Endothelial cell of umbilical vein (primary cell): ENCODE measurements at regions not wholly inside any gene's neighbourhood (a gene's known extent, or its start where the extent isn't known, plus 50 kb on each side); places are given as distances from the start of the nearest gene placed in this dataset.

Experiments
- BruUV-seq: library from RNA; stranded (reverse); fragments of 400-500 nt; replicated peaks from 2 replicates; lab custom pipeline; 2021; lab: Mats Ljungman, UMichigan
- CTCF ChIA-PET: fragments of 300-600, 350-600 bp; sonication (Branson Sonifier 250); formaldehyde crosslinking; loops from one replicate; lab custom pipeline; 2021; ENCODE audit warnings: antibody characterized with exemption, inconsistent platforms; lab: Charles Lee
- POLR2A ChIA-PET: fragments of 300-600, 350-600 bp; sonication (Branson Sonifier 250); formaldehyde crosslinking; loops from one replicate; lab custom pipeline; 2021; ENCODE audit warnings: antibody characterized with exemption, inconsistent platforms; lab: Charles Lee
- DNase-seq: peaks from one replicate; pipeline ENCODE4 v3.0.0-alpha.2; 2011; ENCODE audit warnings: low read depth, low spot score
- FAIRE-seq: peaks from 2 replicates; lab custom pipeline; 2011; peaks lifted over from hg19 to GRCh38; lab: Jason Lieb, UNC
- H2AFZ ChIP-seq: 2 replicates; pipeline ENCODE4 v1.6.0; 2012; ENCODE audit warnings: low read depth, low read length, control low read depth, inconsistent platforms
- H3K27ac ChIP-seq: 2 replicates; pipeline ENCODE4 v1.5.1; 2011; ENCODE audit warnings: low read depth, mild to moderate bottlenecking, control low read depth, low read length, moderate library complexity; ENCODE audit not compliant: insufficient read depth
- H3K27me3 ChIP-seq, 2 experiments: 2 replicates each; pipeline versions ENCODE4 v1.6.0 to v1.6.1; 2011; ENCODE audit warnings: low read length in 2 of 2, mixed read lengths in 1 of 2; ENCODE audit not compliant: control insufficient read depth in 2 of 2, insufficient read depth in 2 of 2
- H3K36me3 ChIP-seq, 2 experiments: 2 replicates in 1 of 2; 3 replicates in 1 of 2; pipeline ENCODE4 v1.5.1; 2011; ENCODE audit warnings: low read length in 2 of 2, mild to moderate bottlenecking in 1 of 2, moderate library complexity in 1 of 2; ENCODE audit not compliant: control insufficient read depth in 2 of 2, insufficient read depth in 2 of 2; ENCODE audit errors: extremely low read depth in 1 of 2
- H3K4me1 ChIP-seq: 3 replicates; pipeline ENCODE4 v1.5.1; 2011; ENCODE audit warnings: mild to moderate bottlenecking, low read length; ENCODE audit not compliant: control insufficient read depth, insufficient read depth; ENCODE audit errors: extremely low read depth
- H3K4me2 ChIP-seq: 2 replicates; pipeline ENCODE4 v1.6.1; 2011; ENCODE audit warnings: low read length, control low read depth, mixed read lengths; ENCODE audit not compliant: insufficient read depth
- H3K4me3 ChIP-seq, 3 experiments: fragments of 200-600 bp in 1 of 3; sonication (generic), shearing (Covaris generic) in 1 of 3; replicated peaks in 1 of 3; 2 replicates each; pipeline ENCODE4 v1.5.1; 2011 to 2016; ENCODE audit warnings: control low read depth in 3 of 3, low read length in 3 of 3, mild to moderate bottlenecking in 2 of 3, inconsistent platforms in 1 of 3, low read depth in 1 of 3, moderate library complexity in 1 of 3; ENCODE audit not compliant: insufficient read depth in 1 of 3
- H3K79me2 ChIP-seq: 2 replicates; pipeline ENCODE4 v1.6.0; 2012; ENCODE audit warnings: low read length, inconsistent platforms; ENCODE audit not compliant: control insufficient read depth, insufficient read depth
- H3K9ac ChIP-seq: replicated peaks from 2 replicates; pipeline ENCODE3; 2011; ENCODE audit warnings: low read length, control low read depth; ENCODE audit not compliant: insufficient read depth; ENCODE audit errors: extremely low read depth
- H3K9me1 ChIP-seq: replicated peaks from 3 replicates; pipeline ENCODE4 v1.6.0; 2011; ENCODE audit warnings: mild to moderate bottlenecking, low read length; ENCODE audit not compliant: control insufficient read depth, insufficient read depth; ENCODE audit errors: extremely low read depth
- H3K9me3 ChIP-seq: replicated peaks from 2 replicates; pipeline ENCODE4 v1.5.1; 2012; ENCODE audit warnings: low read length, inconsistent platforms; ENCODE audit not compliant: control insufficient read depth, insufficient read depth
- H4K20me1 ChIP-seq: replicated peaks from 2 replicates; pipeline ENCODE3; 2011; ENCODE audit warnings: mild to moderate bottlenecking, low read length; ENCODE audit not compliant: control insufficient read depth, insufficient read depth; ENCODE audit errors: extremely low read depth
- EZH2 ChIP-seq: IDR thresholded peaks from 2 replicates; pipeline ENCODE4 v1.6.1; 2012; ENCODE audit warnings: borderline replicate concordance, low read depth, mild to moderate bottlenecking, moderate library complexity, low read length, inconsistent platforms; ENCODE audit not compliant: severe bottlenecking
- FOS ChIP-seq: IDR thresholded peaks from 2 replicates; pipeline ENCODE4 v1.6.1; 2011; ENCODE audit warnings: mild to moderate bottlenecking, low read length, moderate library complexity, borderline replicate concordance; ENCODE audit not compliant: insufficient read depth
- GATA2 ChIP-seq: IDR thresholded peaks from 2 replicates; pipeline ENCODE4 v1.7.0; 2011; ENCODE audit warnings: low read depth, mild to moderate bottlenecking, moderate library complexity, mixed read lengths, low read length; ENCODE audit not compliant: insufficient read length, insufficient read depth
- JUN ChIP-seq: IDR thresholded peaks from 2 replicates; pipeline ENCODE4 v1.6.1; 2011; ENCODE audit warnings: borderline replicate concordance, low read depth; ENCODE audit not compliant: insufficient read length, insufficient read depth
- MYC ChIP-seq: IDR thresholded peaks from one replicate; pipeline ENCODE4 v1.6.1; 2011; ENCODE audit warnings: mild to moderate bottlenecking, low read depth, low read length
- POLR2A ChIP-seq: IDR thresholded peaks from 2 replicates; pipeline ENCODE4 v1.6.1; 2012; ENCODE audit warnings: low read depth, mild to moderate bottlenecking, control low read depth, low read length
- POLR2AphosphoS5 ChIP-seq: IDR thresholded peaks from 2 replicates; pipeline ENCODE4 v1.6.1; 2012; ENCODE audit warnings: low read depth, mild to moderate bottlenecking, control low read depth, low read length, moderate library complexity; ENCODE audit not compliant: insufficient read depth
- dilution Hi-C: fragments of 300-500 bp; cut with MboI; formaldehyde crosslinking; loops from one replicate; pipeline ENCODE4 v1.15.0; 2019; ENCODE audit warnings: low sequenced_read_pairs; ENCODE audit not compliant: extremely low pct_ligation_motif_present
- intact Hi-C: fragments of 100-400 bp; cut with micrococcal nuclease; formaldehyde crosslinking; loops from one replicate; pipeline ENCODE4 v1.10.0; 2022
- TF ChIP-seq, protein P1 (sequence below): IDR thresholded peaks from 2 replicates; pipeline ENCODE4 v1.6.1; 2011; ENCODE audit not compliant: insufficient read depth, insufficient read length
- TF ChIP-seq, protein P2 (sequence below), 2 donors: IDR thresholded peaks; 1 replicate in 1 of 2; 2 replicates in 1 of 2; pipeline ENCODE4 v1.5.1; 2011; ENCODE audit warnings: low read length in 2 of 2, mild to moderate bottlenecking in 2 of 2, moderate library complexity in 2 of 2, control low read depth in 1 of 2, inconsistent platforms in 1 of 2, low read depth in 1 of 2; ENCODE audit not compliant: insufficient read depth in 1 of 2; ENCODE audit errors: extremely low read depth in 1 of 2

DNA sequence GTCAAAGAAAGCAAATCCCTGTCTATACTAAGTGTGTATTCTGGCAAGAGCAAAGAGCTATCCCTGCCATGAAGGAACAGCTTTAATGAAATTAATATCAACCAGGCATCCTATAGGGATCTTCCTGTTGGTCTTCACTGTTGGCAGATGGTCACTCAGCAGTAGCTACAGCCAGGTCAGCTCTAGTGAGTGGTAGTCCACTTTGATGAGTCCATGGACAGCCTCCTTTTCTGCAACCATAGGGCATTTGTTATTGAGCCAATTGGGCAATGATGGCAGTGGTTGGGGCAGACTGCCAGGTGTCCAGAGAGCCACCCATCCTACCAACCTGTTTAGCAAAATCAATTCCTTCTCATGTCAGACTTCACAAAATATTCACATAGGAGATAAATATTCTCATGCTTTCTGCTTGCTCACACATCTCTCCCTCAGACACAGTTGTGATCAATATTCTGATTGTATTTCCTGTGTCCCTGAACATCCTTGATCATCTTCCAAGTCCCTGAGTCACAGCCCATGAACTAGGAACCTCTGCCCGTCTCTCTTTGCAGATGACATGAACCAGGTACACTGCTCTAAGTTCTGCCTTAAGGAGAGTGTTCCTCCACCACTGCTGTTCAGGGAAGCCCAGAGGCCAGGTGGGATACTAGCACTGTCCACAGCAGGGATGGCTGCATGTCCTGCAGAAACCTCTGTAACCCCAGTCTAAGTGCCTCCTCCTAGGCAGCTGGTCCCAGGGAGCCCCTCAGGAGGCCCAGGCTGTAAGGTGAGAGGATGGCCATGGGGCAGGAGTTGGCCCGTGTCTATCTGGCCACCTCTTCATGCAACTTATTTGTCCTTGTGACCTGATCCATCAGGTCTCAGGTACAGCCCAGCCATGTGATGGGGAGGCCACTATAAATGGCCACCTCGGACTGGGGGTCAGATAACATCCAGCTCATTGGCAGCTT lies 74.2 kb upstream of the IGLL5 start:
- dilution Hi-C loops = no loop called here
- TF ChIP-seq, protein P1, sequence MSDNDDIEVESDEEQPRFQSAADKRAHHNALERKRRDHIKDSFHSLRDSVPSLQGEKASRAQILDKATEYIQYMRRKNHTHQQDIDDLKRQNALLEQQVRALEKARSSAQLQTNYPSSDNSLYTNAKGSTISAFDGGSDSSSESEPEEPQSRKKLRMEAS = no peak
- no peak for TF ChIP-seq FOS
- TF ChIP-seq JUN = no peak
- no peak for TF ChIP-seq POLR2AphosphoS5
- no peak for TF ChIP-seq GATA2
- TF ChIP-seq, protein P2, sequence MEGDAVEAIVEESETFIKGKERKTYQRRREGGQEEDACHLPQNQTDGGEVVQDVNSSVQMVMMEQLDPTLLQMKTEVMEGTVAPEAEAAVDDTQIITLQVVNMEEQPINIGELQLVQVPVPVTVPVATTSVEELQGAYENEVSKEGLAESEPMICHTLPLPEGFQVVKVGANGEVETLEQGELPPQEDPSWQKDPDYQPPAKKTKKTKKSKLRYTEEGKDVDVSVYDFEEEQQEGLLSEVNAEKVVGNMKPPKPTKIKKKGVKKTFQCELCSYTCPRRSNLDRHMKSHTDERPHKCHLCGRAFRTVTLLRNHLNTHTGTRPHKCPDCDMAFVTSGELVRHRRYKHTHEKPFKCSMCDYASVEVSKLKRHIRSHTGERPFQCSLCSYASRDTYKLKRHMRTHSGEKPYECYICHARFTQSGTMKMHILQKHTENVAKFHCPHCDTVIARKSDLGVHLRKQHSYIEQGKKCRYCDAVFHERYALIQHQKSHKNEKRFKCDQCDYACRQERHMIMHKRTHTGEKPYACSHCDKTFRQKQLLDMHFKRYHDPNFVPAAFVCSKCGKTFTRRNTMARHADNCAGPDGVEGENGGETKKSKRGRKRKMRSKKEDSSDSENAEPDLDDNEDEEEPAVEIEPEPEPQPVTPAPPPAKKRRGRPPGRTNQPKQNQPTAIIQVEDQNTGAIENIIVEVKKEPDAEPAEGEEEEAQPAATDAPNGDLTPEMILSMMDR (IDR thresholded peaks at IDR 0.05; ENCODE audit: extremely low read depth in 1 of 2, insufficient read depth in 1 of 2, low read depth in 1 of 2, low read length in 2 of 2) = no peak
- TF ChIP-seq EZH2 = no peak
- no peak for TF ChIP-seq MYC
- TF ChIP-seq POLR2A = no peak
- DNase-seq = no peak
- peaks cover 2 to 4% of the 10 kb centered on the region in 2 experiments for H3K27me3 ChIP-seq
- H3K4me1 ChIP-seq = no peaks in the 10 kb centered on the region
- no peaks in the 10 kb centered on the region for H3K9me3 ChIP-seq
- no peaks in the 10 kb centered on the region for H3K9me1 ChIP-seq
- FAIRE-seq = no peak
- no peaks in the 10 kb centered on the region for H4K20me1 ChIP-seq
- H3K9ac ChIP-seq = no peak overlapping the region
- no peak overlapping the region for H3K27ac ChIP-seq
- H2AFZ ChIP-seq = no peak overlapping the region
- no peaks in the 10 kb centered on the region for H3K36me3 ChIP-seq
- BruUV-seq = no TSS peak
- H3K4me2 ChIP-seq = no peak overlapping the region
- H3K4me3 ChIP-seq = no peak overlapping the region
- ChIA-PET CTCF (interaction anchor here (0.7 to 5.2 kb wide), 5 partner anchors 17 to 71 kb away, joined by 3 to 72 read pairs (median 4); no protein-coding TSS in a partner anchor), POLR2A (no interaction called here)
- H3K79me2 ChIP-seq = no peaks in the 10 kb centered on the region
- intact Hi-C loops = no loop called here
